ENCODE measurements at regions not wholly inside any gene's neighbourhood (a gene's known extent, or its start where the extent isn't known, plus 50 kb on each side); places are given as distances from the start of the nearest gene placed in this dataset.

DNA sequence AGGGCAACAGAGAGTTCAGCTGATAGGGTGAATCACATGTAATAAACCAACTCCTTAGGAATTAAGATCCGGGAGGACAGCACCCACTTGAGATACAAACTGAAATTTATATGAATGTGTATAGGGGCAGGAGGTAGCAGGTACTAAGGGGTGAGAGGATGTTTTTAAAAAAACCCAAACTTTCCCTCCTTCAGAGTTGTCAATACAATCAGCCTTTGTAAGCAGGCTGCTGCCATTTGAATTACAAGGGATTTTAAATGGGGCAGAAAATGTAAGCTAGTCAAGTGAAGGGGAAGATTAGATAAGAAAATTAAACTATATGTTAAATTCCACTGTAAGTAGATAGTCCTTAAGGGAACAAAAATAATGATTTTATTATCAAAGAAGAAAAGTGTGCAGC lies 1239.7 kb upstream of the CELF4 start:
- TF ChIP-seq POLR2A (IDR thresholded peaks at IDR 0.05) (no peak), POLR2AphosphoS5 (IDR thresholded peaks at IDR 0.05) (no peak)
